Lung microvascular endothelial cell (primary cell): ENCODE measurements at regions not wholly inside any gene's neighbourhood (a gene's known extent, or its start where the extent isn't known, plus 50 kb on each side); places are given as distances from the start of the nearest gene placed in this dataset.

Source experiments
- DNase-seq, 2 donors: peaks; one replicate each; pipeline versions ENCODE4 v3.0.0 to v3.0.0-alpha.2; 2010; ENCODE audit warnings: low read depth in 2 of 2

GRCh38 chr2:22882643-22883042, 502.3 kb upstream of the KLHL29 start:
- no peak for DNase-seq

- DNase-seq, result no peak
These were observed 501.9 kb upstream of the KLHL29 start for GRCh38 chr2:22883054-22883453.

GRCh38 chr2:22885245-22885644, 499.7 kb upstream of the KLHL29 start:
- DNase-seq, result no peak

GRCh38 chr2:22887426-22887825, 497.6 kb upstream of the KLHL29 start:
- no peak for DNase-seq

- DNase-seq, result no peak
These were observed 497.1 kb upstream of the KLHL29 start for GRCh38 chr2:22887845-22888244.

GRCh38 chr2:22890132-22890531, 494.8 kb upstream of the KLHL29 start:
- no peak for DNase-seq

GRCh38 chr2:22893761-22894517, 491.0 kb upstream of the KLHL29 start:
- no peak for DNase-seq

GRCh38 chr2:22894761-22895160, 490.2 kb upstream of the KLHL29 start:
- DNase-seq, result no peak

- no peak for DNase-seq
These were observed 487.6 kb upstream of the KLHL29 start for GRCh38 chr2:22897428-22897827.

- no peak for DNase-seq
These were observed 484.3 kb upstream of the KLHL29 start for GRCh38 chr2:22900674-22901073.

GRCh38 chr2:22901471-22902179, 483.4 kb upstream of the KLHL29 start:
- no peak for DNase-seq

- no peak for DNase-seq
These were observed 482.8 kb upstream of the KLHL29 start for GRCh38 chr2:22902180-22902550.

- DNase-seq, result no peak
These were observed 482.3 kb upstream of the KLHL29 start for GRCh38 chr2:22902662-22903165.

- DNase-seq, result no peak
These were observed 481.4 kb upstream of the KLHL29 start for GRCh38 chr2:22903616-22904015.

GRCh38 chr2:22904126-22904684, 480.8 kb upstream of the KLHL29 start:
- no peak for DNase-seq

GRCh38 chr2:22907330-22907729, 477.6 kb upstream of the KLHL29 start:
- no peak for DNase-seq

- no peak for DNase-seq
These were observed 472.6 kb upstream of the KLHL29 start for GRCh38 chr2:22912398-22912797.

GRCh38 chr2:22929998-22930397, 455.0 kb upstream of the KLHL29 start:
- no peak for DNase-seq

GRCh38 chr2:22930781-22931180, 454.2 kb upstream of the KLHL29 start:
- no peak for DNase-seq

- DNase-seq, result no peak
These were observed 452.7 kb upstream of the KLHL29 start for GRCh38 chr2:22932288-22932687.

- DNase-seq, result no peak
These were observed 450.2 kb upstream of the KLHL29 start for GRCh38 chr2:22934747-22935146.

- no peak for DNase-seq
These were observed 442.5 kb upstream of the KLHL29 start for GRCh38 chr2:22942441-22942840.

GRCh38 chr2:22944143-22944542, 440.8 kb upstream of the KLHL29 start:
- DNase-seq, result no peak
